Keratinocyte (primary cell): ENCODE measurements at regions not wholly inside any gene's neighbourhood (a gene's known extent, or its start where the extent isn't known, plus 50 kb on each side); places are given as distances from the start of the nearest gene placed in this dataset.

ENCODE experiments used
- DNase-seq: peaks from one replicate; pipeline ENCODE4 v3.0.0-alpha.2; 2011; ENCODE audit warnings: low read depth, missing footprints, low spot score
- FAIRE-seq: peaks from 2 replicates; lab custom pipeline; 2011; peaks lifted over from hg19 to GRCh38; lab: Jason Lieb, UNC
- H2AFZ ChIP-seq: 2 replicates; pipeline ENCODE4 v1.6.0; 2012; ENCODE audit warnings: low read length, control low read depth, inconsistent platforms; ENCODE audit not compliant: control insufficient read depth
- H3K27ac ChIP-seq: 2 replicates; pipeline ENCODE4 v1.5.1; 2011; ENCODE audit warnings: low read length; ENCODE audit not compliant: control insufficient read depth, insufficient read depth
- H3K27me3 ChIP-seq: 3 replicates; pipeline ENCODE4 v1.6.0; 2011; ENCODE audit warnings: low read length; ENCODE audit not compliant: control insufficient read depth, insufficient read depth; ENCODE audit errors: extremely low read depth
- H3K36me3 ChIP-seq, 2 experiments: 2 replicates in 1 of 2; 3 replicates in 1 of 2; pipeline ENCODE4 v1.5.1; 2011; ENCODE audit warnings: low read length in 2 of 2, mild to moderate bottlenecking in 1 of 2; ENCODE audit not compliant: control insufficient read depth in 2 of 2, insufficient read depth in 2 of 2; ENCODE audit errors: extremely low read depth in 1 of 2
- H3K4me1 ChIP-seq: 3 replicates; pipeline ENCODE4 v1.5.1; 2011; ENCODE audit warnings: low read length; ENCODE audit not compliant: control insufficient read depth, insufficient read depth; ENCODE audit errors: extremely low read depth
- H3K4me2 ChIP-seq: 3 replicates; pipeline ENCODE4 v1.6.0; 2011; ENCODE audit warnings: low read depth, low read length; ENCODE audit not compliant: control insufficient read depth, insufficient read depth; ENCODE audit errors: extremely low read depth
- H3K4me3 ChIP-seq, 3 experiments: fragments of 200-600 bp in 1 of 3; sonication (generic) in 1 of 3; 2 replicates in 2 of 3; 3 replicates in 1 of 3; pipeline ENCODE4 v1.5.1; 2011 to 2016; ENCODE audit warnings: low read length in 3 of 3, mild to moderate bottlenecking in 3 of 3, control low read depth in 2 of 3, inconsistent platforms in 1 of 3, low read depth in 1 of 3, mixed read lengths in 1 of 3, mixed run types in 1 of 3, moderate library complexity in 1 of 3; ENCODE audit not compliant: control insufficient read depth in 2 of 3, insufficient read depth in 2 of 3; ENCODE audit errors: extremely low read depth in 1 of 3
- H3K79me2 ChIP-seq: 2 replicates; pipeline ENCODE4 v1.6.0; 2012; ENCODE audit warnings: low read length; ENCODE audit not compliant: control insufficient read depth, insufficient read depth
- H3K9ac ChIP-seq: 3 replicates; pipeline ENCODE4 v1.6.0; 2011; ENCODE audit warnings: low read length; ENCODE audit not compliant: control insufficient read depth, insufficient read depth; ENCODE audit errors: extremely low read depth
- H3K9me1 ChIP-seq: 3 replicates; pipeline ENCODE4 v1.6.0; 2011; ENCODE audit warnings: low read length; ENCODE audit not compliant: control insufficient read depth, insufficient read depth; ENCODE audit errors: extremely low read depth
- H3K9me3 ChIP-seq: 2 replicates; pipeline ENCODE4 v1.5.1; 2012; ENCODE audit warnings: low read depth, low read length; ENCODE audit not compliant: control insufficient read depth
- H4K20me1 ChIP-seq: 3 replicates; pipeline ENCODE4 v1.6.0; 2011; ENCODE audit warnings: low read length; ENCODE audit not compliant: control insufficient read depth, insufficient read depth; ENCODE audit errors: extremely low read depth
- CTCF ChIP-seq, 3 experiments: IDR thresholded peaks in 1 of 3; conservative IDR thresholded peaks in 1 of 3; optimal IDR thresholded peaks in 1 of 3; 2 replicates in 2 of 3; 3 replicates in 1 of 3; pipeline versions ENCODE3 to v1.5.1; 2011; ENCODE audit warnings: low read length in 3 of 3, mild to moderate bottlenecking in 3 of 3, moderate library complexity in 2 of 3, control low read depth in 1 of 3, inconsistent platforms in 1 of 3; ENCODE audit not compliant: insufficient read depth in 2 of 3; ENCODE audit errors: extremely low read depth in 1 of 3
- EZH2 ChIP-seq: IDR thresholded peaks from one replicate; pipeline ENCODE4 v1.6.1; 2012; ENCODE audit warnings: inconsistent platforms, mild to moderate bottlenecking, low read length, moderate library complexity
- dilution Hi-C: fragments of 300-500 bp; cut with MboI; formaldehyde crosslinking; loops from one replicate; pipeline ENCODE4 v1.7.0; 2020; ENCODE audit warnings: low sequenced_read_pairs; ENCODE audit not compliant: extremely low pct_ligation_motif_present

GRCh38 chr13:33649212-33649878 is 168.6 kb upstream of the RFC3 start:
- dilution Hi-C loops: no loop called here

GRCh38 chr13:33651766-33652165 is 166.2 kb upstream of the RFC3 start:
- TF ChIP-seq EZH2 (no peak), CTCF (optimal IDR thresholded peaks at IDR 0.05 in 1 of 3, IDR thresholded peaks at IDR 0.05 in 1 of 3, conservative IDR thresholded peaks at IDR 0.05 in 1 of 3; ENCODE audit: extremely low read depth in 1 of 3, insufficient read depth in 2 of 3, low read length in 3 of 3) (no peak)
- Histone ChIP-seq H3K27ac (no peak overlapping the region), H3K9ac (no peak overlapping the region), H3K4me2 (no peak overlapping the region), H3K4me3 (no peak overlapping the region), H3K79me2 (no peaks in the 10 kb centered on the region), H3K4me1 (no peaks in the 10 kb centered on the region), H3K9me3 (no peaks in the 10 kb centered on the region), H4K20me1 (no peaks in the 10 kb centered on the region), H3K27me3 (no peaks in the 10 kb centered on the region), H3K36me3 (no peaks in the 10 kb centered on the region), H2AFZ (no peak overlapping the region), H3K9me1 (no peaks in the 10 kb centered on the region)
- dilution Hi-C loops: no loop called here
- FAIRE-seq: no peak
- no peak for DNase-seq

More at GRCh38 chr13:33649212-33649878, 168.6 kb upstream of the RFC3 start:
- FAIRE-seq: no peak
- Histone ChIP-seq H3K27ac (no peak overlapping the region), H3K4me2 (no peak overlapping the region), H3K4me1 (peaks cover 4% of the 10 kb centered on the region), H2AFZ (no peak overlapping the region), H3K9me3 (no peaks in the 10 kb centered on the region), H3K79me2 (no peaks in the 10 kb centered on the region), H3K27me3 (no peaks in the 10 kb centered on the region), H3K9ac (no peak overlapping the region), H3K4me3 (no peak overlapping the region), H3K36me3 (no peaks in the 10 kb centered on the region), H3K9me1 (no peaks in the 10 kb centered on the region), H4K20me1 (no peaks in the 10 kb centered on the region)
- no peak for TF ChIP-seq CTCF (optimal IDR thresholded peaks at IDR 0.05 in 1 of 3, IDR thresholded peaks at IDR 0.05 in 1 of 3, conservative IDR thresholded peaks at IDR 0.05 in 1 of 3; ENCODE audit: extremely low read depth in 1 of 3, insufficient read depth in 2 of 3, low read length in 3 of 3)
- TF ChIP-seq EZH2: no peak
- no peak for DNase-seq
